Loucy (cell line): ENCODE measurements at regions not wholly inside any gene's neighbourhood (a gene's known extent, or its start where the extent isn't known, plus 50 kb on each side); places are given as distances from the start of the nearest gene placed in this dataset.

ENCODE experiments used
- EZH2phosphoT487 ChIP-seq: fragments of 200-600 bp; IDR thresholded peaks from 2 replicates; pipeline ENCODE4 v1.6.1; 2018; ENCODE audit warnings: antibody characterized with exemption, mild to moderate bottlenecking, moderate library complexity, borderline replicate concordance
- TF ChIP-seq, protein P1 (sequence below): fragments of 200-600 bp; sonication (generic); conservative IDR thresholded peaks from 2 replicates; pipeline ENCODE4 v1.5.1; 2014; ENCODE audit warnings: mild to moderate bottlenecking, antibody characterized with exemption, low read length

DNA sequence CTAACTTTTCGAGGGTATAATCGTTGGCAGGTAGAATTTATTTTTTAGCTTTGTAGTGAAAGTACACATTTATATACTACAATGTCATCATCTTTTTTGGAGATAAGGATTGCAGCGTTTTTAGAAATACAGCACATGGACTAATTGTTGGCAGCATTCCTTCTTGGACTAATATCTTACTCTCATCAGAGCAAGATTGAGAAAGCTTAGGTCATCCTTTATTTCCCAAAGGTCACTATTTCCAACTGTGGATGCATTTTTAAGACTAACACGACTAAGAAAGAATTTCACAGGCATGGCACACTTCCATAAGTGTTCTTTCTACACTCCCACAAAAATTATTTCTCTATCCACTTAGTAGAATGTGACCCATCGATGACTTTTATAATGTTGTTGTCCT is 732.3 kb downstream of the NCAM2 start:
- TF ChIP-seq, protein P1, sequence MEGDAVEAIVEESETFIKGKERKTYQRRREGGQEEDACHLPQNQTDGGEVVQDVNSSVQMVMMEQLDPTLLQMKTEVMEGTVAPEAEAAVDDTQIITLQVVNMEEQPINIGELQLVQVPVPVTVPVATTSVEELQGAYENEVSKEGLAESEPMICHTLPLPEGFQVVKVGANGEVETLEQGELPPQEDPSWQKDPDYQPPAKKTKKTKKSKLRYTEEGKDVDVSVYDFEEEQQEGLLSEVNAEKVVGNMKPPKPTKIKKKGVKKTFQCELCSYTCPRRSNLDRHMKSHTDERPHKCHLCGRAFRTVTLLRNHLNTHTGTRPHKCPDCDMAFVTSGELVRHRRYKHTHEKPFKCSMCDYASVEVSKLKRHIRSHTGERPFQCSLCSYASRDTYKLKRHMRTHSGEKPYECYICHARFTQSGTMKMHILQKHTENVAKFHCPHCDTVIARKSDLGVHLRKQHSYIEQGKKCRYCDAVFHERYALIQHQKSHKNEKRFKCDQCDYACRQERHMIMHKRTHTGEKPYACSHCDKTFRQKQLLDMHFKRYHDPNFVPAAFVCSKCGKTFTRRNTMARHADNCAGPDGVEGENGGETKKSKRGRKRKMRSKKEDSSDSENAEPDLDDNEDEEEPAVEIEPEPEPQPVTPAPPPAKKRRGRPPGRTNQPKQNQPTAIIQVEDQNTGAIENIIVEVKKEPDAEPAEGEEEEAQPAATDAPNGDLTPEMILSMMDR: no peak
- no peak for TF ChIP-seq EZH2phosphoT487
